ENCODE measurements at regions not wholly inside any gene's neighbourhood (a gene's known extent, or its start where the extent isn't known, plus 50 kb on each side); places are given as distances from the start of the nearest gene placed in this dataset.

DNA sequence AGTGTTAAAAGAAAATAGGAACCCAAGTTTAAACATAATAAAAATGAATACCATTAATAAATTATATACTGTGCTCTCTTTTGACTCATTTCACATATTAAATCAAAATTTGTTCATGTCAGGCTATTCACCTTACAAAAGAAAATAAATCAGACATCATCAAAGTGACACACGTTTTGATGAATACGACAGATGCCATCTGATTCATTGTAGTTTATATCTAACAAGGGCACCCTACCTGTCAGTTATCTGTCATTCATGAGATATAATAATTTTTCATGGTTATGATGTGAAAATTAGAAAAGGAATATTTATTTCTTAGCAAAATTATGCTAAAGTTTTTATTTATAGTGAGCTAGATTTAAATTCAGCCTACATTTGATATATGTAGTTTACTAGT lies 188.1 kb upstream of the PCDH17 start:
- H3K27me3 Mint-ChIP-seq (ENCODE audit: low read depth), result no peaks in the 10 kb centered on the region
- H3K4me3 Mint-ChIP-seq, result no peak overlapping the region
- H3K27ac Mint-ChIP-seq, result no peak overlapping the region
- H3K36me3 Mint-ChIP-seq (ENCODE audit: low read depth), result no peaks in the 10 kb centered on the region
- TF ChIP-seq CTCF (IDR thresholded peaks at IDR 0.05; ENCODE audit: unreplicated experiment in 3 of 3), result no peak
- no peaks in the 10 kb centered on the region for H3K4me1 Mint-ChIP-seq
- no peaks in the 10 kb centered on the region for H3K9me3 Mint-ChIP-seq

DNA sequence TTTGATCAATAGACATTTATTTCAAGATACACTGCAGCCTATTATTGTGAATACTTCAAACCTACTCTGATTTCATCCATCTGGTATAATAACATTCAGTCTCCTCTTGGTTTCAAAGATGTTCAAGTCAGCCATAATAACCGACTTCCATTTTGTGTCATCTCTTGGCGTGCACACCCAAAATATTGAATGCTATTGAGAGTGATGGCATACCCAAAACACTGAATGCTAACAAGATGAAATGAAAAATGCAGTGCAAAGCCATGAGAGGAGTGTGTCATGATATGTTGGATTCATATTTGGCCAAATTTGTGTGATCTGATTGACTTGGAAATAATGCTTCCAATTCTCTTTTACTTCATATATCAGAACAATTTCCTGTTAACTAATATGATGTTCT lies 181.2 kb upstream of the PCDH17 start:
- no peak overlapping the region for H3K4me3 Mint-ChIP-seq
- H3K9me3 Mint-ChIP-seq, result no peaks in the 10 kb centered on the region
- no peak overlapping the region for H3K27ac Mint-ChIP-seq
- no peaks in the 10 kb centered on the region for H3K27me3 Mint-ChIP-seq (ENCODE audit: low read depth)
- no peaks in the 10 kb centered on the region for H3K36me3 Mint-ChIP-seq (ENCODE audit: low read depth)
- H3K4me1 Mint-ChIP-seq, result no peaks in the 10 kb centered on the region
- no peak for TF ChIP-seq CTCF (IDR thresholded peaks at IDR 0.05; ENCODE audit: unreplicated experiment in 3 of 3)

- Mint-ChIP-seq H3K4me3 (no peak overlapping the region), H3K27ac (no peak overlapping the region), H3K27me3 (ENCODE audit: low read depth) (no peaks in the 10 kb centered on the region), H3K36me3 (ENCODE audit: low read depth) (no peaks in the 10 kb centered on the region), H3K9me3 (no peaks in the 10 kb centered on the region), H3K4me1 (no peaks in the 10 kb centered on the region)
- TF ChIP-seq CTCF (IDR thresholded peaks at IDR 0.05; ENCODE audit: unreplicated experiment in 3 of 3), result no peak
Observed at GRCh38 chr13:57452228-57452627, 179.3 kb upstream of the PCDH17 start.

- Mint-ChIP-seq H3K27me3 (ENCODE audit: low read depth) (no peaks in the 10 kb centered on the region), H3K4me3 (no peak overlapping the region), H3K9me3 (no peaks in the 10 kb centered on the region), H3K27ac (no peak overlapping the region), H3K36me3 (ENCODE audit: low read depth) (no peaks in the 10 kb centered on the region), H3K4me1 (peaks cover 8% of the 10 kb centered on the region)
- no peak for TF ChIP-seq CTCF (IDR thresholded peaks at IDR 0.05; ENCODE audit: unreplicated experiment in 3 of 3)
Observed at GRCh38 chr13:57470491-57470890, 161.1 kb upstream of the PCDH17 start.

- Mint-ChIP-seq H3K4me3 (no peak overlapping the region), H3K27me3 (ENCODE audit: low read depth) (no peaks in the 10 kb centered on the region), H3K36me3 (ENCODE audit: low read depth) (no peaks in the 10 kb centered on the region), H3K27ac (no peak overlapping the region), H3K4me1 (no peaks in the 10 kb centered on the region), H3K9me3 (peaks cover 3% of the 10 kb centered on the region)
- TF ChIP-seq CTCF (IDR thresholded peaks at IDR 0.05; ENCODE audit: unreplicated experiment in 3 of 3), result no peak
Observed at GRCh38 chr13:57491318-57491717, 140.2 kb upstream of the PCDH17 start.

DNA sequence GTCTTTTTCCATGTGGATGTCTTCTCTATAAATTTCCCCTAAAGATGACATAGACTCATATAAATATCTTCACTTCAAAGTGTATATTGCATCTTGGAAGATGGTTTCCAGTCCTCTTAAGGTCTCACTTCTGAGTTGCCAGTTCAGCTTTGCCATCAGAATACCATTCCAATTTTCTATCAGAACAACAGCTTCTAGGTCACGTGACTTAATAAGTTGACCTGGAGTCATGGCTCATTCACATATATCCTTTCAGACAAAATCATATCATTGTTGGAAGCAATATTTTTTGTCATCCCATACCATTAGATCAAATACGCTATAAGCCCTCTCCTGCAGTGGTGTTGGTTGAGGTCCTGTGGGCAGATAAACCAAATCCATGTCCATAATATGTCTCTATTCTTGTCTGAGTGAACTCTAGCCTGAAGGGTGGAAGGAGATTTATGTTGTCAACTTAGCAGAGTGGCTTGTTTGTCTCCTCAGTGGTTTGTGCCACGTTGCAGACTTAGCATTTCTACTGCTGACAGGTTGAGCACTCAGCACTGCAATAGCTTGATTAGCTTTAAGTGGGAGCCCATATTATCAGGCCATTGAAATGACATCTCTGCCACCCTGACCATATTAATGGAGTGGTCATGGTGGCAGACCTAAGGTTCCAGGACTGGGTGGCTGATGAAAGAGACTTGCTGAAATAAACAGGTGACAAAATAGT lies 123.6 kb upstream of the PCDH17 start:
- H3K4me1 Mint-ChIP-seq, result no peaks in the 10 kb centered on the region
- H3K4me3 Mint-ChIP-seq, result no peak overlapping the region
- no peaks in the 10 kb centered on the region for H3K36me3 Mint-ChIP-seq (ENCODE audit: low read depth)
- TF ChIP-seq CTCF (IDR thresholded peaks at IDR 0.05; ENCODE audit: unreplicated experiment in 3 of 3), result no peak
- H3K27ac Mint-ChIP-seq, result no peak overlapping the region
- no peaks in the 10 kb centered on the region for H3K9me3 Mint-ChIP-seq
- H3K27me3 Mint-ChIP-seq (ENCODE audit: low read depth), result no peaks in the 10 kb centered on the region
